ENCODE measurements at regions not wholly inside any gene's neighbourhood (a gene's known extent, or its start where the extent isn't known, plus 50 kb on each side); places are given as distances from the start of the nearest gene placed in this dataset.

DNA sequence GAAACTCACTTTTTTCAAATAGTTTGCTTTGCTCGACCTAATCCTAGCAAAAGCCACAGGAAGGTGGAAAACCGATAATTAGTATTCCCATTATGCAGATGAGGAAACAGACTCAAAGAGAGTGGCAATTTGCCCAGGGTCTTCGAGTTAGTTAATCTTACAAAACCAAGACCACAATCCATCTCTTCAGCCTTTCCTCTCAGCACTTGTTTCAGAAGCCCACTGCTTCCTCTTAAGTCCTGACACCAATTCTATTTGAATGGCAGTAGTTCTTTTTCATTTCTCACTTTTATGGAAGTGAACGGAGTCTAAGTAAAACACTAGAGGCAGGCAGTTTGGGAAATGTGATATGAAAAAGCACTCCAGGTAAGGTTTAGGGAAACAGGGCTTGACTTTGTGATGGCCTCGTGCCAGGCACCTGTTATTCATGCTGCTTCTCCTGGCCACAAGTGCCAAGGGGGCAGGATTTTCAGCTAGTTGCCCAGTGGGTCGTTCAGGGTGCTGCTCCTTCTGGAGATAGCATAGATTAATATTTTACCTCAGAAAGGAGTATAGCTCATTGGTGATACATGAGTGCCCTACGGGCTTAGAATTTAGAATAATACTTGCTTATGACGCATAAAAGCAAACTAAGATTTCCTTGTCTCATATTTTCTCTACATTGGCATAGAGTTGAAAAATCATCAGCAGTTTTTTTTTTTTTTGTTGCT is 76.6 kb upstream of the NRIP1 start:
- Histone ChIP-seq H3K4me2 (ENCODE audit: low read depth, low read length) (peak overlapping the region; percentile 40; the same call in 1 of the 2 replicates), H3K79me2 (ENCODE audit: insufficient read depth, low read length) (no peaks in the 10 kb centered on the region), H3K4me1 (ENCODE audit: insufficient read depth, low read length) (peaks cover 50% of the 10 kb centered on the region), H3K4me3 (replicated peaks in 1 of 3; ENCODE audit: insufficient read depth in 1 of 3, low read depth in 2 of 3, low read length in 3 of 3) (no peak overlapping the region), H3K27me3 (ENCODE audit: control insufficient read depth in 1 of 2, insufficient read depth in 2 of 2, low read length in 2 of 2) (no peaks in the 10 kb centered on the region), H3K36me3 (replicated peaks in 1 of 2; ENCODE audit: control insufficient read depth in 1 of 2, insufficient read depth in 2 of 2, low read length in 2 of 2) (no peaks in the 10 kb centered on the region), H3K9ac (ENCODE audit: insufficient read depth, low read depth, low read length) (peak overlapping the region; percentile 46), H4K20me1 (ENCODE audit: insufficient read depth, low read length) (no peaks in the 10 kb centered on the region), H3K9me3 (ENCODE audit: low read length) (no peaks in the 10 kb centered on the region), H2AFZ (ENCODE audit: low read length) (no peak overlapping the region), H3K27ac (ENCODE audit: extremely low read length, insufficient read depth, low read length) (peak overlapping the region; percentile 83)
- WGBS (ENCODE audit: low lambda C conversion rate): 69% methylated on average over 8 of the region's 8 CpGs
- TF ChIP-seq, protein P1, sequence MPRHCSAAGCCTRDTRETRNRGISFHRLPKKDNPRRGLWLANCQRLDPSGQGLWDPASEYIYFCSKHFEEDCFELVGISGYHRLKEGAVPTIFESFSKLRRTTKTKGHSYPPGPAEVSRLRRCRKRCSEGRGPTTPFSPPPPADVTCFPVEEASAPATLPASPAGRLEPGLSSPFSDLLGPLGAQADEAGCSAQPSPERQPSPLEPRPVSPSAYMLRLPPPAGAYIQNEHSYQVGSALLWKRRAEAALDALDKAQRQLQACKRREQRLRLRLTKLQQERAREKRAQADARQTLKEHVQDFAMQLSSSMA (CRISPR knock-in tag; IDR thresholded peaks at IDR 0.05): no peak
- TF ChIP-seq MBNL3 (CRISPR knock-in tag; conservative IDR thresholded peaks at IDR 0.05) (no peak), CC2D1A (CRISPR knock-in tag; IDR thresholded peaks at IDR 0.05) (no peak), MED1 (CRISPR knock-in tag; IDR thresholded peaks at IDR 0.05) (no peak), ARNT (IDR thresholded peaks at IDR 0.05) (no peak), ZSCAN29 (CRISPR knock-in tag; conservative IDR thresholded peaks at IDR 0.05) (no peak)
- TF ChIP-seq, protein P2, sequence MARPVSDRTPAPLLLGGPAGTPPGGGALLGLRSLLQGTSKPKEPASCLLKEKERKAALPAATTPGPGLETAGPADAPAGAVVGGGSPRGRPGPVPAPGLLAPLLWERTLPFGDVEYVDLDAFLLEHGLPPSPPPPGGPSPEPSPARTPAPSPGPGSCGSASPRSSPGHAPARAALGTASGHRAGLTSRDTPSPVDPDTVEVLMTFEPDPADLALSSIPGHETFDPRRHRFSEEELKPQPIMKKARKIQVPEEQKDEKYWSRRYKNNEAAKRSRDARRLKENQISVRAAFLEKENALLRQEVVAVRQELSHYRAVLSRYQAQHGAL (CRISPR knock-in tag; IDR thresholded peaks at IDR 0.05; ENCODE audit: not compliant biosample characterization): no peak
- ChIA-PET CTCF (ENCODE audit: low intra/inter-chr PET ratio, low total read pairs) (no interaction called here), POLR2A (interaction anchor here (1.1 to 3.0 kb wide), 4 partner anchors 19 to 150 kb away, joined by 4 to 51 read pairs (median 4); no protein-coding TSS in a partner anchor)
- FAIRE-seq (no peak), ATAC-seq (no peak), DNase-seq (ENCODE audit: low spot score) (no peak)
- no TSS peak for BruUV-seq (replicated peaks)
- in situ Hi-C loops (cut with HindIII; ENCODE audit: extremely low pct_ligation_motif_present, low pct_unique_long_range_greater_than_20kb) (loop anchor here (5.0 to 10.0 kb wide), 2 partner anchors 66 to 303 kb away; no protein-coding TSS in a partner anchor), intact Hi-C loops (cut with micrococcal nuclease; ENCODE audit: unreplicated experiment) (loop anchor here (2.0 to 5.0 kb wide), 2 partner anchors 199 to 299 kb away; no protein-coding TSS in a partner anchor)
